BE2C (cell line): ENCODE measurements at regions not wholly inside any gene's neighbourhood (a gene's known extent, or its start where the extent isn't known, plus 50 kb on each side); places are given as distances from the start of the nearest gene placed in this dataset.
"Not testable (repeated sequence)": the region's sequence is repeated elsewhere in the genome, so short reads cannot be mapped to it uniquely, and the experiment has no call there.

Source experiments
- DNase-seq: peaks from one replicate; pipeline ENCODE4 v3.0.0-alpha.2; 2020
- H3K27me3 ChIP-seq: fragments of 250-450 bp; sonication (Bioruptor Pico); 2 replicates; pipeline ENCODE4 v1.5.1; 2020; ENCODE audit warnings: mild to moderate bottlenecking
- H3K36me3 ChIP-seq: fragments of 250-450 bp; sonication (Bioruptor Pico); 2 replicates; pipeline ENCODE4 v1.5.1; 2020; ENCODE audit warnings: mild to moderate bottlenecking
- H3K4me1 ChIP-seq: fragments of 250-450 bp; sonication (Bioruptor Pico); 2 replicates; pipeline ENCODE4 v1.5.1; 2020
- H3K4me3 ChIP-seq: 2 replicates; pipeline ENCODE4 v1.5.1; 2011; ENCODE audit warnings: low read depth, low read length
- H3K9me3 ChIP-seq: fragments of 250-450 bp; sonication (Bioruptor Pico); 2 replicates; pipeline ENCODE4 v1.5.1; 2020
- CTCF ChIP-seq: IDR thresholded peaks from 2 replicates; pipeline ENCODE4 v1.5.1; 2012; ENCODE audit warnings: mild to moderate bottlenecking, low read depth, low read length

GRCh38 chr4:53899586-53900270, 164.7 kb downstream of the CHIC2 start:
- TF ChIP-seq CTCF = no peak
- no peak for DNase-seq
- Histone ChIP-seq H3K4me3 (no peak overlapping the region), H3K27me3 (no peaks in the 10 kb centered on the region), H3K36me3 (no peaks in the 10 kb centered on the region), H3K4me1 (no peaks in the 10 kb centered on the region), H3K9me3 (no peaks in the 10 kb centered on the region)

- Histone ChIP-seq H3K9me3 (no peaks in the 10 kb centered on the region), H3K27me3 (no peaks in the 10 kb centered on the region), H3K4me3 (no peak overlapping the region), H3K4me1 (no peaks in the 10 kb centered on the region; the same call in 1 of the 2 replicates), H3K36me3 (no peaks in the 10 kb centered on the region)
- TF ChIP-seq CTCF = no peak
- DNase-seq = no peak
Measured at GRCh38 chr4:53895137-53895536, 169.3 kb downstream of the CHIC2 start.

- Histone ChIP-seq H3K9me3 (no peaks in the 10 kb centered on the region), H3K36me3 (no peaks in the 10 kb centered on the region), H3K4me1 (peaks cover 7% of the 10 kb centered on the region), H3K4me3 (no peak overlapping the region), H3K27me3 (no peaks in the 10 kb centered on the region)
- TF ChIP-seq CTCF = no peak
- DNase-seq = no peak
Measured at GRCh38 chr4:53890461-53890860, 173.9 kb downstream of the CHIC2 start.

- no peak for TF ChIP-seq CTCF
- H3K27me3 ChIP-seq = no peaks in the 10 kb centered on the region
- H3K4me1 ChIP-seq = peaks cover 7% of the 10 kb centered on the region
- no peak for DNase-seq
- H3K4me3 ChIP-seq = no peak overlapping the region
- no peaks in the 10 kb centered on the region for H3K36me3 ChIP-seq
- H3K9me3 ChIP-seq = no peaks in the 10 kb centered on the region
Measured at GRCh38 chr4:53889326-53890055, 174.9 kb downstream of the CHIC2 start.

GRCh38 chr4:53886090-53886489, 178.3 kb downstream of the CHIC2 start:
- H3K27me3 ChIP-seq = no peaks in the 10 kb centered on the region
- no peak for DNase-seq
- no peaks in the 10 kb centered on the region for H3K9me3 ChIP-seq
- no peaks in the 10 kb centered on the region for H3K36me3 ChIP-seq
- peaks cover 7% of the 10 kb centered on the region for H3K4me1 ChIP-seq
- no peak for TF ChIP-seq CTCF
- H3K4me3 ChIP-seq = no peak overlapping the region

GRCh38 chr4:53885668-53886067, 178.7 kb downstream of the CHIC2 start:
- Histone ChIP-seq H3K4me3 (no peak overlapping the region), H3K4me1 (peaks cover 7% of the 10 kb centered on the region), H3K27me3 (no peaks in the 10 kb centered on the region), H3K36me3 (no peaks in the 10 kb centered on the region), H3K9me3 (no peaks in the 10 kb centered on the region)
- no peak for TF ChIP-seq CTCF
- DNase-seq = no peak

GRCh38 chr4:53877096-53877495, 187.3 kb downstream of the CHIC2 start:
- not testable (repeated sequence) for H3K4me3 ChIP-seq, H3K27me3 ChIP-seq, H3K9me3 ChIP-seq, H3K36me3 ChIP-seq, DNase-seq, H3K4me1 ChIP-seq
